ENCODE measurements at regions not wholly inside any gene's neighbourhood (a gene's known extent, or its start where the extent isn't known, plus 50 kb on each side); places are given as distances from the start of the nearest gene placed in this dataset.
A peak's percentile ranks its signal among the peaks of the same experiment; 100 is the strongest.

GRCh38 chr14:65164825-65165135, 62.5 kb upstream of the MAX start:
- WGBS (ENCODE audit: insufficient coverage), result 93% methylated on average over 3 of the region's 3 CpGs
- H3K27me3 Mint-ChIP-seq, result no peaks in the 10 kb centered on the region
- no peak for ATAC-seq (replicated peaks in 1 of 4)
- H3K36me3 Mint-ChIP-seq, result no peaks in the 10 kb centered on the region
- DNase-seq, result no peak
- no peak overlapping the region for H3K4me3 Mint-ChIP-seq
- Histone ChIP-seq H3K4me1 (ENCODE audit: control insufficient read depth in 1 of 2, extremely low read depth in 1 of 2, insufficient read depth in 2 of 2, low read length in 2 of 2) (no peaks in the 10 kb centered on the region), H3K4me3 (ENCODE audit: control insufficient read depth in 1 of 2, extremely low read depth in 1 of 2, low read length in 1 of 2) (no peak overlapping the region), H3K36me3 (ENCODE audit: control insufficient read depth in 2 of 2, extremely low read depth in 1 of 2, insufficient read depth in 1 of 2, low read length in 1 of 2) (no peaks in the 10 kb centered on the region), H3K9me3 (no peaks in the 10 kb centered on the region), H3K27ac (ENCODE audit: low read length) (no peak overlapping the region), H3K27me3 (replicated peaks in 1 of 2; ENCODE audit: control insufficient read depth in 2 of 2, extremely low read depth in 1 of 2, insufficient read depth in 2 of 2, low read length in 1 of 2) (no peaks in the 10 kb centered on the region)
- no peaks in the 10 kb centered on the region for H3K9me3 Mint-ChIP-seq
- peaks cover 0 to 6% (median 6%) of the 10 kb centered on the region in 3 donors for H3K4me1 Mint-ChIP-seq
- CTCF ChIA-PET, result interaction anchor here (0.5 to 3.1 kb wide), 14 partner anchors 10 to 1388 kb away, joined by 3 to 29 read pairs (median 6); no protein-coding TSS in a partner anchor
- POLR2A ChIA-PET, result interaction anchor here (0.5 kb wide), 2 partner anchors 41 to 276 kb away, joined by 3 to 6 read pairs; no protein-coding TSS in a partner anchor
- no peak overlapping the region for H3K27ac Mint-ChIP-seq

GRCh38 chr14:65167072-65167645, 64.8 kb upstream of the MAX start:
- no peak overlapping the region for H3K27ac Mint-ChIP-seq

GRCh38 chr14:65168840-65169239, 66.5 kb upstream of the MAX start:
- Histone ChIP-seq H3K4me3 (ENCODE audit: control insufficient read depth in 1 of 2, extremely low read depth in 1 of 2, low read length in 1 of 2) (no peak overlapping the region), H3K27ac (ENCODE audit: low read length) (no peak overlapping the region), H3K27me3 (replicated peaks in 1 of 2; ENCODE audit: control insufficient read depth in 2 of 2, extremely low read depth in 1 of 2, insufficient read depth in 2 of 2, low read length in 1 of 2) (peaks cover 0 to 8% of the 10 kb centered on the region in 2 experiments), H3K9me3 (no peaks in the 10 kb centered on the region), H3K36me3 (ENCODE audit: control insufficient read depth in 2 of 2, extremely low read depth in 1 of 2, insufficient read depth in 1 of 2, low read length in 1 of 2) (no peaks in the 10 kb centered on the region), H3K4me1 (ENCODE audit: control insufficient read depth in 1 of 2, extremely low read depth in 1 of 2, insufficient read depth in 2 of 2, low read length in 2 of 2) (peaks cover 2 to 9% of the 10 kb centered on the region in 2 experiments)
- H3K4me3 Mint-ChIP-seq, result no peak overlapping the region
- H3K9me3 Mint-ChIP-seq, result no peaks in the 10 kb centered on the region
- H3K27ac Mint-ChIP-seq, result no peak overlapping the region
- POLR2A ChIA-PET, result no interaction called here
- peaks cover 10 to 18% (median 17%) of the 10 kb centered on the region in 3 donors for H3K4me1 Mint-ChIP-seq
- DNase-seq (peak in 1 of 35 experiments; percentile 12), ATAC-seq (replicated peaks in 1 of 4) (no peak)
- WGBS (ENCODE audit: insufficient coverage), result 100% methylated on average over 1 of the region's 3 CpGs
- peaks cover 4 to 5% of the 10 kb centered on the region in 2 donors for H3K27me3 Mint-ChIP-seq
- H3K36me3 Mint-ChIP-seq, result no peaks in the 10 kb centered on the region
- CTCF ChIA-PET, result interaction anchor here (0.6 to 1.0 kb wide), 4 partner anchors 470 to 906 kb away, joined by 3 to 8 read pairs (median 3); no protein-coding TSS in a partner anchor

More at GRCh38 chr14:65167072-65167645, 64.8 kb upstream of the MAX start:
- ChIA-PET POLR2A (no interaction called here), CTCF (interaction anchor here (0.5 to 1.1 kb wide), 4 partner anchors 26 to 1228 kb away, joined by 3 to 6 read pairs (median 3); partner anchors contain the start of gene MAX (in 1 of the 2))
- no peak for ATAC-seq (replicated peaks in 1 of 4)
- peaks cover 10 to 18% (median 17%) of the 10 kb centered on the region in 3 donors for H3K4me1 Mint-ChIP-seq
- Histone ChIP-seq H3K27ac (ENCODE audit: low read length) (no peak overlapping the region), H3K27me3 (replicated peaks in 1 of 2; ENCODE audit: control insufficient read depth in 2 of 2, extremely low read depth in 1 of 2, insufficient read depth in 2 of 2, low read length in 1 of 2) (peaks cover 0 to 8% of the 10 kb centered on the region in 2 experiments), H3K9me3 (no peaks in the 10 kb centered on the region), H3K4me3 (ENCODE audit: control insufficient read depth in 1 of 2, extremely low read depth in 1 of 2, low read length in 1 of 2) (no peak overlapping the region), H3K4me1 (ENCODE audit: control insufficient read depth in 1 of 2, extremely low read depth in 1 of 2, insufficient read depth in 2 of 2, low read length in 2 of 2) (peaks cover 2 to 9% of the 10 kb centered on the region in 2 experiments), H3K36me3 (ENCODE audit: control insufficient read depth in 2 of 2, extremely low read depth in 1 of 2, insufficient read depth in 1 of 2, low read length in 1 of 2) (no peaks in the 10 kb centered on the region)
- peaks cover 4 to 5% of the 10 kb centered on the region in 2 donors for H3K27me3 Mint-ChIP-seq
- peak in 5 of 35 experiments; percentile 9 to 29 (median 16) for DNase-seq
- no peaks in the 10 kb centered on the region for H3K9me3 Mint-ChIP-seq
- 92% methylated on average over 3 of the region's 3 CpGs for WGBS (ENCODE audit: insufficient coverage)
- no peak overlapping the region for H3K4me3 Mint-ChIP-seq
- H3K36me3 Mint-ChIP-seq, result no peaks in the 10 kb centered on the region

GRCh38 chr14:65169351-65169750, 67.0 kb upstream of the MAX start:
- ChIA-PET CTCF (interaction anchor here (0.6 to 2.1 kb wide), 4 partner anchors 246 to 657 kb away, joined by 3 to 11 read pairs (median 6); no protein-coding TSS in a partner anchor), POLR2A (no interaction called here)
- Mint-ChIP-seq H3K36me3 (no peaks in the 10 kb centered on the region), H3K27ac (no peak overlapping the region), H3K4me3 (no peak overlapping the region), H3K4me1 (peaks cover 10 to 17% (median 14%) of the 10 kb centered on the region in 3 donors), H3K9me3 (no peaks in the 10 kb centered on the region), H3K27me3 (peaks cover 4 to 5% of the 10 kb centered on the region in 2 donors)
- H3K27ac ChIP-seq (ENCODE audit: low read length), result no peak overlapping the region
- WGBS (ENCODE audit: insufficient coverage), result no CpG with 5 or more reads among the region's 1 CpG
- no peaks in the 10 kb centered on the region for H3K9me3 ChIP-seq
- H3K27me3 ChIP-seq (replicated peaks in 1 of 2; ENCODE audit: control insufficient read depth in 2 of 2, extremely low read depth in 1 of 2, insufficient read depth in 2 of 2, low read length in 1 of 2), result peaks cover 0 to 8% of the 10 kb centered on the region in 2 experiments
- no peak for DNase-seq
- H3K4me3 ChIP-seq (ENCODE audit: control insufficient read depth in 1 of 2, extremely low read depth in 1 of 2, low read length in 1 of 2), result no peak overlapping the region
- no peaks in the 10 kb centered on the region for H3K36me3 ChIP-seq (ENCODE audit: control insufficient read depth in 2 of 2, extremely low read depth in 1 of 2, insufficient read depth in 1 of 2, low read length in 1 of 2)
- no peak for ATAC-seq (replicated peaks in 1 of 4)
- peaks cover 2 to 9% of the 10 kb centered on the region in 2 experiments for H3K4me1 ChIP-seq (ENCODE audit: control insufficient read depth in 1 of 2, extremely low read depth in 1 of 2, insufficient read depth in 2 of 2, low read length in 2 of 2)

GRCh38 chr14:65170318-65170717, 68.0 kb upstream of the MAX start:
- ChIA-PET POLR2A (interaction anchor here in 1 of 2 donors (0.6 kb wide), 1 partner anchor 37 kb away, joined by 3 read pairs; no protein-coding TSS in a partner anchor), CTCF (interaction anchor here (0.6 to 2.1 kb wide), 4 partner anchors 237 to 696 kb away, joined by 3 to 11 read pairs (median 6); no protein-coding TSS in a partner anchor)
- no peak for ATAC-seq (replicated peaks in 1 of 4)
- H3K36me3 Mint-ChIP-seq, result no peaks in the 10 kb centered on the region
- H3K9me3 Mint-ChIP-seq, result no peaks in the 10 kb centered on the region
- peaks cover 2 to 9% of the 10 kb centered on the region in 2 experiments for H3K4me1 ChIP-seq (ENCODE audit: control insufficient read depth in 1 of 2, extremely low read depth in 1 of 2, insufficient read depth in 2 of 2, low read length in 2 of 2)
- DNase-seq, result no peak
- H3K27me3 ChIP-seq (replicated peaks in 1 of 2; ENCODE audit: control insufficient read depth in 2 of 2, extremely low read depth in 1 of 2, insufficient read depth in 2 of 2, low read length in 1 of 2), result peaks cover 0 to 11% of the 10 kb centered on the region in 2 experiments
- H3K9me3 ChIP-seq, result no peaks in the 10 kb centered on the region
- peak overlapping the region in 1 of 2 donors; percentile 35 for H3K4me3 ChIP-seq (ENCODE audit: control insufficient read depth in 1 of 2, extremely low read depth in 1 of 2, low read length in 1 of 2)
- peaks cover 4 to 5% of the 10 kb centered on the region in 2 donors for H3K27me3 Mint-ChIP-seq
- H3K27ac ChIP-seq (ENCODE audit: low read length), result no peak overlapping the region
- 88% methylated on average over 3 of the region's 7 CpGs for WGBS (ENCODE audit: insufficient coverage)
- H3K4me1 Mint-ChIP-seq, result peaks cover 10 to 17% (median 12%) of the 10 kb centered on the region in 3 donors
- peak overlapping the region in 1 of 2 donors; percentile 32 for H3K27ac Mint-ChIP-seq
- no peaks in the 10 kb centered on the region for H3K36me3 ChIP-seq (ENCODE audit: control insufficient read depth in 2 of 2, extremely low read depth in 1 of 2, insufficient read depth in 1 of 2, low read length in 1 of 2)
- peak overlapping the region; percentile 61 to 72 (median 62) for H3K4me3 Mint-ChIP-seq

GRCh38 chr14:65170768-65171507, 68.6 kb upstream of the MAX start:
- H3K27ac ChIP-seq (ENCODE audit: low read length), result no peak overlapping the region
- ATAC-seq (replicated peaks in 1 of 4), result peak; percentile 73 to 91 (median 78)
- POLR2A ChIA-PET, result interaction anchor here in 1 of 2 donors (0.6 kb wide), 1 partner anchor 36 kb away, joined by 3 read pairs; no protein-coding TSS in a partner anchor

More at GRCh38 chr14:65170768-65171507, 68.6 kb upstream of the MAX start:
- DNase-seq, result peak in 30 of 35 experiments; percentile 3 to 50 (median 18)
- peaks cover 0 to 11% of the 10 kb centered on the region in 2 experiments for H3K27me3 ChIP-seq (replicated peaks in 1 of 2; ENCODE audit: control insufficient read depth in 2 of 2, extremely low read depth in 1 of 2, insufficient read depth in 2 of 2, low read length in 1 of 2)
- no peaks in the 10 kb centered on the region for H3K9me3 ChIP-seq
- 14% methylated on average over 8 of the region's 17 CpGs for WGBS (ENCODE audit: insufficient coverage)
- H3K4me3 Mint-ChIP-seq, result peak overlapping the region; percentile 61 to 72 (median 62)
- H3K4me1 ChIP-seq (ENCODE audit: control insufficient read depth in 1 of 2, extremely low read depth in 1 of 2, insufficient read depth in 2 of 2, low read length in 2 of 2), result peaks cover 2 to 9% of the 10 kb centered on the region in 2 experiments
- no peak overlapping the region for H3K27ac Mint-ChIP-seq
- no peaks in the 10 kb centered on the region for H3K36me3 Mint-ChIP-seq
- peaks cover 10 to 17% (median 12%) of the 10 kb centered on the region in 3 donors for H3K4me1 Mint-ChIP-seq
- H3K27me3 Mint-ChIP-seq, result peaks cover 4 to 5% of the 10 kb centered on the region in 2 donors
- no peaks in the 10 kb centered on the region for H3K36me3 ChIP-seq (ENCODE audit: control insufficient read depth in 2 of 2, extremely low read depth in 1 of 2, insufficient read depth in 1 of 2, low read length in 1 of 2)
- CTCF ChIA-PET, result interaction anchor here (0.6 to 2.1 kb wide), 4 partner anchors 10 to 478 kb away, joined by 3 to 11 read pairs (median 4); no protein-coding TSS in a partner anchor
- no peaks in the 10 kb centered on the region for H3K9me3 Mint-ChIP-seq
- H3K4me3 ChIP-seq (ENCODE audit: control insufficient read depth in 1 of 2, extremely low read depth in 1 of 2, low read length in 1 of 2), result peak overlapping the region; percentile 35 to 84
